Kasumi-1 (cell line): ENCODE measurements at regions not wholly inside any gene's neighbourhood (a gene's known extent, or its start where the extent isn't known, plus 50 kb on each side); places are given as distances from the start of the nearest gene placed in this dataset.

ENCODE experiments used
- DNase-seq, 2 experiments: peaks; one replicate each; lab custom pipeline; 2025; lab: John Stamatoyannopoulos, UW

GRCh38 chr2:6739547-6739946 lies 126.2 kb downstream of the CMPK2 start:
- no peak for DNase-seq

- no peak for DNase-seq
These were observed 124.5 kb downstream of the CMPK2 start for GRCh38 chr2:6741229-6741628.

- no peak for DNase-seq
These were observed 121.7 kb downstream of the CMPK2 start for GRCh38 chr2:6744038-6744437.

GRCh38 chr2:6747433-6747832 lies 118.3 kb downstream of the CMPK2 start:
- DNase-seq = no peak

DNA sequence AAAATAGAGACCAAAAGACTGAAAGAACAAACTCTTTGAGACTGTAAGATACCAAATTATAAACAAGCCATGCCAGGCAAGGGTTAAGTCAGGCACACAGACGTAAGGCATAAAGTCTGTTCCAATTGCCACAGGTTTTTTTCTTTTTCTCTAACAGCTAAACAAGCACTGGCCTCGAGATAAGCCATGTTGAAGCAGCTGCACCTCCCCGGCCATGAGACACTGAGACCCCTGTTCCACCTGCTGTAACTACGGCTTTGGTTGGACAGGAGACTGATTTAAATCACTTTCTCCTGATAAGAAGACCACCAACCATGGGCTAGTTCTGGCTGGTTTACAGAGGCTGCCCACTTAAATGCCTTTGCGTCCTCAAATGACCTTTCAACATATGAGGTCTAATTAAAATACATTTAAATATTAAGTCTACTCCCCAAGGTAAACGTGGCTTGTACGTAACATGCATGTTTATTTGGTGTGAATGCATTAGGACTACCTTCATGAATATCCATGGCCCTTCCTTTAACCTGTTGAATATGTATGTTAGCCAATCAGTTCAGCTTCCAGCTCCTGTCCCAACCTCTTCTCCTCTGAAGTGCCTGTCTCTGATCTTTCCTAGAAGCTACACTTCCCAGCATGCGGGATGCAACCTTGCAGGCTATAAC lies 117.2 kb downstream of the CMPK2 start:
- DNase-seq = no peak

- DNase-seq = no peak
These were observed 115.7 kb downstream of the CMPK2 start for GRCh38 chr2:6749962-6750361.

DNA sequence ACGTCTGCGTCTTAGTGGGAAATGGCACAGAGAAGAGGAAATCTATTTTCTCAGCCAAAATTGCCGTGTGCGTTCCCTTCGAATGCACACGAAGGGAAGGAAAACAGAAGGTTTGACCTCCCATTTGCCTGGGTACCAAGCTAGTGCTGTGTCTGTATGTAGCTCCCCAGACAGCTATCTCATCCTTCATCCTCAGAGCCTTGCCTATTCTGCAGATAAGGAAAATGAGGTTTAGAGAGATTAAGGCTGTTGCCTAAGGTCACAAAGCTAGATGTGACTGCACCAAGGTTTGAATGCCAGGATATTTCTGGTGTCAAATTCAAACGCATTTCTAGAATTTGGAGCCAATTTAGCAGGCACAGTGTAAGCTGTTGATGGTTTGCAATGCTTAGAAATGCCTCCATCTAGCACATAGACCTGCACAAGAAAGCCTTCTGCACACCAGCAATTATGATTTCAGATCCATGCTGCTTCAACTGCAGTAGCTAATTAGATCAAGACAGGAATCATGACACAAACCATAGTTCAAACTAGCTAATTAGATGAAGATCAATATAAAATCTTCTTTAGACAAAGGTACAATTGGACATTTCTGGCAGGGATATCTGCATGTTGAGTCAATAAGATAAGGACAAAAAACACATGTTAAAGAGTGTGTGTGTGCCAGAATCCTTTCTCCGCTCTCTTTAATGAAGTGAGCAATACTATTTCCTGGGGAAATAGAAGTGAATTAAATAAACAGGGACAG lies 115.1 kb downstream of the CMPK2 start:
- no peak for DNase-seq

- no peak for DNase-seq
These were observed 111.3 kb downstream of the CMPK2 start for GRCh38 chr2:6754419-6754818.

DNA sequence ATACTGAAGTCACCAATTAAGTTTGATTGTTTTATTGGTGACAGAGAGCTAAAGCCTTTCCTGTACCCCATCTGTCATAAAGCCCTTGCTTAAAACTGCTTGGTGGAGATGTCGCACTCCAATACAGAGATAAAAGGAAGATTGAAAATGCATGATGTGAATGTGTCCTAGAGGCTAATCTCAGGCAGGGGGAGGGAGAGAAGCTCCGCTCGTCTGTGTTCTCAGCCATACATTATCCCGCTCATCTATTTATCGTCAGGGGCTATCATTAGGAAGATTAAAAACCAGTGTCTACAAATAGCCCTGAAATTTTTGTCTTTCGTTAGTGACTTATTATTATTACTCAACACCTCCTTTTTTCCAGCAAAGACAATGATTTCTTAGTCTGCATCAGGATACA lies 110.3 kb downstream of the CMPK2 start:
- DNase-seq = no peak

GRCh38 chr2:6757215-6757614 lies 108.5 kb downstream of the CMPK2 start:
- no peak for DNase-seq

DNA sequence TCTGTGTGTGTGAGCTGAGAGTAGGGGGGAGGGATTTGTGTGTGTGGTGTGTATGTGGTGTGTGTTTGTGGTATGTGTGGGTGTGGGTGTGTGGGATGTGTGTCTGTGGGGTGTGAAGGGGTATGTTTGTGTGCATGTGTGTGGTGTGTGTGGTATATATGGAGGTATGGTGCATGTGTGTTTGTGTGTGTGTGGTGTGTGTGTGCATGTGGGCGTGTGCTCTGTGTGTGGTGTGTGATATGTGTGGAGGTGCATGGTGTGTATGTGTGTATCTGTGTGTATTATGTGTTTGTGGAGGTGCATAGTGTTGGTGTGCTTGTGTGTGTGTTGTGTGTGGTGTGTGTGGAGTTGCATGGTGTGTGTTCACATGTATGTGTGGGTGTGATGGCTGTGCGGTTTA lies 106.0 kb downstream of the CMPK2 start:
- DNase-seq = no peak

GRCh38 chr2:6760132-6760531 lies 105.6 kb downstream of the CMPK2 start:
- DNase-seq = no peak

DNA sequence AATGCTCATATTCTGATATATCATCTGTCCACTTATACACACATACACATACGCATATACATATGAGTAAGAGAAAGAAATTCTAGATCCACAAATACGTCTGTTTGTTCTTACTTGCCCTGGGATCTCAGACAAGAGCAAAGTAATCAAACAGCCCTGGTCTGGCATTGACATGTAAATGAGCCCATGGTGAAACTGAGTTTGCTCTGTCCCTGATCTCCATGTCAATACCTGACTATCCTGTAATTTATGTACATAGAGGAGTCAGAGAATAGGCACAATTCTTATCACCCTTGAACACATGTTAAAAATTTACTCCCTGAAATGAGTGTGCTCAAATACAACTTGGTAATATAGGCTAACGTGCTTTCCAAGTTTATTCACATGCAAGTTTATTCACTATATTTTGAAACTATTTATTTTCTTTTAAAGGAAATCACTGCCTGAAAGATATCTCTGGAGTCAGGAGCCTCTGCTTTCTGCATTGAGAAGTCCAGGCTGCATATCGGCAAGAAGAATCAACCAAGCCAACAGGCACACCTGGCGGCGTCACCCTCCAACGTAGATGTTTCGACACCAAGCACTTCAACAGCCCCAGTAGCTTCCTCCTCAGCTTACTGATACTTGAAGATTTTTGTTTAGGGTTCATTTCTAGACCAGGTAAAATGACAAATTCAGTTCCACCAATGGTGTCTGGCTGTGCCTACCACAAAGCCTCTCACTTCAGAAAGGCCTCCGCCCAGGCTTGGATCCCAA lies 100.6 kb downstream of the CMPK2 start:
- DNase-seq = no peak

DNA sequence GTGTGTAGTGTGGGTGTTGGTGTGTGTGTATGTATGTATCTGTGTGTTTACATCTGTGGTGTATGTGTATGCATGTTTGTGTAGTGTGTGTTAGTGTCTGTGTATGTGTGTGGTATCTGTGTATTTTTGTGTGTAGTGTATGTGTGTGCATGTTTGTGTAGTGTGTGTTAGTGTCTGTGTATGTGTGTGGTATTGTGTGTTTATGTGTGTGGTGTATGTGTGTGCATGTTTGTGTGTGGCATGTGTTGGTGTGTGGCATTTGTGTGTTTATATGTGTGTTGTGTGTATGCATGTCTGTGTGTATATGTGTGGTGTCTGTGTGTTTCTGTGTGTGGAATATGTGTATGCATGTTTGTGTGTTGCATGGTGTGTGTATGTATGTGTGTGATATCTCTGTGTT lies 96.4 kb downstream of the CMPK2 start:
- DNase-seq = no peak

GRCh38 chr2:6770006-6770405 lies 95.7 kb downstream of the CMPK2 start:
- DNase-seq = no peak

DNA sequence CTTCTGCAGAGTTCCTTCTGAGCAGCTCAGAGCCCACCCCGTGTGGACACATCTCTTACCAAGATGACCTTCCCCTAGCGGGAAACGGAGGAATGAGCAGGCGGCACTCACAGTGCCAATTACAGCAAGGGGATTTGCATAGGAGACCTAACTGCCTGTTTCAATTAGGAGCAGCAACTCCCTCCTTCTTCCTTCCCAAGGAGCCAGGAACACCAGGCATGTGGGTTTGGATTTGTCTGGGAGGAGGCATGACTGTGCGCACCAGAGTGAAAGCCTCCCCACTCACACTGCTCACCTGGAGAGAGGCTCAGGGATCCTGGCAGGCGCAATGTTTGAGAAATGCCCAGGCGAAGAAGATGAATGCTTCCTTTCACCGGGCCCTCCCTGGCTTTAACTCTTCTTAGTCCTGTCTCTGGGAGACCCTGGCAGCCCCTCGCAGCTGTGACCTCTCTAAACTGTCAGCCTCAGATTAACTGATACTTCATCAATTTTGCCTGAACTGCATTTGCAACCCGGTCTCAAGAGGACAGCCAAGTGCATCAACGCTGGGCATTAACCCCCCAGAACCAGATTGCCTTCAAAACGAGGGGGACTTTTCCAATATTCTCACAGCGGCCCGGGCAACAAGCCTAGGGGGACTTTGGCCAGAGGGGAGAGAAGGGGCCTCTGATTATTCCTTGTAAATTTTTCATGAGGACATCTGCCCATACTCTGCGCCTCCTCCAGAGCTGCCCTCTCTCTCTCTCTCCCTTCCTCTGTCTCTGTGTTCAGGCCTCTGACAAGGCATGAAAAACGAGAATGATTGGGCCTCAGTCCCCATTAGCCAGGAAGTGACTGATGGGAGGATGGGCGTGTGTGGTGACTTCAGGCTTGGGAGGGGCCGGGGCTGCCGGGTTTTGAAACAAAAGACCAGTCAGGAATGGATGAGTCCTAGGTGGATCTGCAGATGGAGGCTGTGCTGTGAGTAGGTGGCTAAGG lies 93.8 kb downstream of the CMPK2 start:
- DNase-seq = no peak

DNA sequence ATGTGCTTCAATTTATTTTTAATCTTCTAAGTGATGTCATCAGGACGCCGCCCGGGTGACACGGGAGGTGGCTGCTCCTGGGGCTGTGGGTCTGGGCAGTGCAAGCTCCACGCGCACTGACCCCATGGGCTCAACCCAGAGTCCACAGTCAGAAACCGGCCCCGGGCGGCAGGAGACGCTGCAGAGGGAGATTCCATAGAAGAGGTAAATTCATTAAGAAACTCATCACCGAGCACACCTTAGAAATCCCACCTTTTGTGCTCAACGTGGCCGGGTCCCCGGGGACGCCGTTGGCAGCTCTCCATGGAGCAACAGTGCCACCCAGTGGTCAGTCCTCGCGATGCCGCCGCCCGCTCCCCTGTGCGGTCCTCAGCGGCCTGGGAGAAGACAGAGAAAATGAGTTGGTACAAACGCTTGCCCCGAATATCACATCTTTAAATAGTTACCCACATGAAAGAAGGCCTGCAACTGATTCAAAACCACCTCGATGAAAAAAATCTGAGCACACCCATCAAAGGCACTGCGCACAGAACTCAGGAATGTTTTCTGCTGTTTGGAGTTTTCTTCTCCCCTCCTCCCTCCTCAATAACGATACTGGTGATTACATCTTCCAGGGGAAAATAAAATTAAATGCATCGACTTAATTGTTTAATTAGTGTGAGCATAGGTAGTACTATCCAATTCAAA lies 92.6 kb downstream of the CMPK2 start:
- DNase-seq = peak; percentile 46 to 55

- no peak for DNase-seq
These were observed 92.0 kb downstream of the CMPK2 start for GRCh38 chr2:6773694-6774044.

DNA sequence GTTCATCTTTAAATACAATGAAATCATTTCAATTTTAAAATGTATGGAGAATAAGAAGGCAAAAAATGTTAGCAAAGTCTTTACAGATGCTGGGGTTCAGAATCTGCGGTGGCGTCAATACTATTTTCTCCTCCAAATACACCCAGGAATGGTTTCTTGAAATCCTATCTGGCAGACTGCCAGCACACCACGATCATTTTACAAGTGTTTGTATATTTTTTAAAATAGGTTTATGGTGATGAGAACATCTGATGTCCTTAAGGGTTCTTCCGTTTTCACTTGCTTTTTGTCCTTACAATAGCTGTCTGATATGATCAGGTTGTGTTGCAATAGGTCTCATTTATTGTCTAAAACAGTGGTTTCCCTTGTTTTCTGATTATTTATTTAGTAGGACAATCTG lies 89.6 kb downstream of the CMPK2 start:
- DNase-seq = no peak

GRCh38 chr2:6777626-6778025 lies 88.1 kb downstream of the CMPK2 start:
- DNase-seq = no peak

DNA sequence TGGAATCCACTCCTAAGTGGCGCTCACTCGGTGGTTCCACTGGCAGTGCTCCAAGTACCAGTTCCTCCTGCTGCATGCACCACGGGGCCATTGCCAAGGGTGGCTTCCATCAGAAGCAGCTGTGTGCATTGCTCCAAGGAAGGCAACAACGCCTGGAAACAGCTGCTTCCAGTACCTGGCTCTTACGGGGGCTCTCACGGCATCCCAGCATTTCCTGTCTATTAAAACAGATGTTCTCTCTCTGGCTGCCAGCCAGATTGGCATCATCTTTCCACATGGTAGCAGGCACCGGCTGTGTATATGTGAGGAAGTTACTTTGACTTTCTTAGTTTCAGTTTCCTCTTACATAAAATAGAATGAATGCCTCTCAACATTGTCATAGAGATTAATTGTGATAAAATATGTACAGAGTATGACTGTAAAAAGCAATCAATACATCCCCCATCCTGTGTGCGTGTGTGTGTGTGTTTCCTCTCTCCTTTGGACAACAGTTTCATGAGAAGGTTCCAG lies 84.9 kb downstream of the CMPK2 start:
- peak; percentile 95 to 96 for DNase-seq
